Testis (tissue), 2 donors: ENCODE measurements at regions not wholly inside any gene's neighbourhood (a gene's known extent, or its start where the extent isn't known, plus 50 kb on each side); places are given as distances from the start of the nearest gene placed in this dataset.

Experiments
- POLR2A ChIP-seq: fragments of 450-650 bp; IDR thresholded peaks from one replicate; pipeline ENCODE4 v1.6.1; 2017; ENCODE audit warnings: antibody characterized with exemption, mild to moderate bottlenecking, moderate library complexity
- TF ChIP-seq, protein P1 (sequence below), 3 experiments: fragments of 450-650 bp in 2 of 3; fragments of 200-600 bp in 1 of 3; sonication (generic) in 1 of 3; IDR thresholded peaks; one replicate each; pipeline ENCODE4 v1.5.1; 2016 to 2019; ENCODE audit warnings: antibody characterized with exemption in 3 of 3, mild to moderate bottlenecking in 2 of 3, moderate library complexity in 1 of 3

GRCh38 chr11:95565724-95566141, 223.8 kb downstream of the FAM76B start:
- TF ChIP-seq, protein P1, sequence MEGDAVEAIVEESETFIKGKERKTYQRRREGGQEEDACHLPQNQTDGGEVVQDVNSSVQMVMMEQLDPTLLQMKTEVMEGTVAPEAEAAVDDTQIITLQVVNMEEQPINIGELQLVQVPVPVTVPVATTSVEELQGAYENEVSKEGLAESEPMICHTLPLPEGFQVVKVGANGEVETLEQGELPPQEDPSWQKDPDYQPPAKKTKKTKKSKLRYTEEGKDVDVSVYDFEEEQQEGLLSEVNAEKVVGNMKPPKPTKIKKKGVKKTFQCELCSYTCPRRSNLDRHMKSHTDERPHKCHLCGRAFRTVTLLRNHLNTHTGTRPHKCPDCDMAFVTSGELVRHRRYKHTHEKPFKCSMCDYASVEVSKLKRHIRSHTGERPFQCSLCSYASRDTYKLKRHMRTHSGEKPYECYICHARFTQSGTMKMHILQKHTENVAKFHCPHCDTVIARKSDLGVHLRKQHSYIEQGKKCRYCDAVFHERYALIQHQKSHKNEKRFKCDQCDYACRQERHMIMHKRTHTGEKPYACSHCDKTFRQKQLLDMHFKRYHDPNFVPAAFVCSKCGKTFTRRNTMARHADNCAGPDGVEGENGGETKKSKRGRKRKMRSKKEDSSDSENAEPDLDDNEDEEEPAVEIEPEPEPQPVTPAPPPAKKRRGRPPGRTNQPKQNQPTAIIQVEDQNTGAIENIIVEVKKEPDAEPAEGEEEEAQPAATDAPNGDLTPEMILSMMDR (IDR thresholded peaks at IDR 0.05), result no peak
- TF ChIP-seq POLR2A, result no peak
